ENCODE measurements at regions not wholly inside any gene's neighbourhood (a gene's known extent, or its start where the extent isn't known, plus 50 kb on each side); places are given as distances from the start of the nearest gene placed in this dataset.

- TF ChIP-seq, protein P1, sequence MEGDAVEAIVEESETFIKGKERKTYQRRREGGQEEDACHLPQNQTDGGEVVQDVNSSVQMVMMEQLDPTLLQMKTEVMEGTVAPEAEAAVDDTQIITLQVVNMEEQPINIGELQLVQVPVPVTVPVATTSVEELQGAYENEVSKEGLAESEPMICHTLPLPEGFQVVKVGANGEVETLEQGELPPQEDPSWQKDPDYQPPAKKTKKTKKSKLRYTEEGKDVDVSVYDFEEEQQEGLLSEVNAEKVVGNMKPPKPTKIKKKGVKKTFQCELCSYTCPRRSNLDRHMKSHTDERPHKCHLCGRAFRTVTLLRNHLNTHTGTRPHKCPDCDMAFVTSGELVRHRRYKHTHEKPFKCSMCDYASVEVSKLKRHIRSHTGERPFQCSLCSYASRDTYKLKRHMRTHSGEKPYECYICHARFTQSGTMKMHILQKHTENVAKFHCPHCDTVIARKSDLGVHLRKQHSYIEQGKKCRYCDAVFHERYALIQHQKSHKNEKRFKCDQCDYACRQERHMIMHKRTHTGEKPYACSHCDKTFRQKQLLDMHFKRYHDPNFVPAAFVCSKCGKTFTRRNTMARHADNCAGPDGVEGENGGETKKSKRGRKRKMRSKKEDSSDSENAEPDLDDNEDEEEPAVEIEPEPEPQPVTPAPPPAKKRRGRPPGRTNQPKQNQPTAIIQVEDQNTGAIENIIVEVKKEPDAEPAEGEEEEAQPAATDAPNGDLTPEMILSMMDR (IDR thresholded peaks at IDR 0.05), result no peak
- no peak for TF ChIP-seq POLR2A (IDR thresholded peaks at IDR 0.05)
Observed at GRCh38 chr4:159483782-159484741, 381.2 kb downstream of the RAPGEF2 start.

Measured in lower leg skin (tissue), 3 donors.